PC-3 (cell line): ENCODE measurements at regions not wholly inside any gene's neighbourhood (a gene's known extent, or its start where the extent isn't known, plus 50 kb on each side); places are given as distances from the start of the nearest gene placed in this dataset.

Source experiments
- ATAC-seq: fragments of 200-7000 bp; cut with Tn5 transposase; 2 replicates; pipeline ENCODE4 v1.9.1; 2020; ENCODE audit warnings: mild to moderate bottlenecking, moderate library complexity
- BruUV-seq: library from RNA; stranded (reverse); fragments of 400-500 nt; replicated peaks from 2 replicates; lab custom pipeline; 2021; lab: Mats Ljungman, UMichigan
- CTCF ChIA-PET: fragments of 300-600 bp; sonication (Branson Sonifier 250); formaldehyde crosslinking; loops from one replicate; lab custom pipeline; 2022; ENCODE audit warnings: antibody characterized with exemption; lab: Charles Lee
- POLR2A ChIA-PET: fragments of 300-600 bp; sonication (Branson Sonifier 250); formaldehyde crosslinking; loops from one replicate; lab custom pipeline; 2022; ENCODE audit warnings: antibody characterized with exemption; ENCODE audit not compliant: unreplicated experiment; lab: Charles Lee
- DNase-seq: peaks from one replicate; pipeline ENCODE4 v3.0.0-alpha.2; 2015
- H2AFZ ChIP-seq: fragments of 300-600 bp; sonication (generic); 2 replicates; pipeline ENCODE4 v1.6.0; 2016; ENCODE audit warnings: antibody characterized with exemption, low read length
- H3F3A ChIP-seq: fragments of 300-600 bp; sonication (generic); one replicate; pipeline ENCODE4 v1.6.0; 2017; ENCODE audit warnings: antibody characterized with exemption, low read length, control low read depth, mild to moderate bottlenecking; ENCODE audit not compliant: unreplicated experiment
- H3K27ac ChIP-seq: fragments of 300-600 bp; sonication (generic); 2 replicates; pipeline ENCODE4 v1.5.1; 2016; ENCODE audit warnings: mild to moderate bottlenecking, low read length
- H3K27me3 ChIP-seq: fragments of 300-600 bp; sonication (generic); 2 replicates; pipeline ENCODE4 v1.6.1; 2016; ENCODE audit warnings: low read length, mixed read lengths
- H3K36me3 ChIP-seq: fragments of 300-600 bp; sonication (generic); 2 replicates; pipeline ENCODE4 v1.6.1; 2016; ENCODE audit warnings: low read depth, mixed run types, low read length, mixed read lengths
- H3K4me1 ChIP-seq: fragments of 300-600 bp; sonication (generic); 2 replicates; pipeline ENCODE4 v1.5.1; 2016; ENCODE audit warnings: low read length; ENCODE audit not compliant: insufficient read depth
- H3K4me2 ChIP-seq: fragments of 300-600 bp; sonication (generic); 2 replicates; pipeline ENCODE4 v1.6.0; 2016; ENCODE audit warnings: low read length
- H3K4me3 ChIP-seq: fragments of 300-600 bp; sonication (generic); 2 replicates; pipeline ENCODE4 v1.5.1; 2016; ENCODE audit warnings: mild to moderate bottlenecking, low read length, mixed read lengths
- H3K79me2 ChIP-seq: fragments of 300-600 bp; sonication (generic); 2 replicates; pipeline ENCODE4 v1.6.1; 2017; ENCODE audit warnings: low read length, mixed read lengths
- H3K9ac ChIP-seq: fragments of 300-600 bp; sonication (generic); 2 replicates; pipeline ENCODE4 v1.6.0; 2016; ENCODE audit warnings: mild to moderate bottlenecking, low read length
- H3K9me2 ChIP-seq: fragments of 300-600 bp; sonication (generic); replicated peaks from 2 replicates; pipeline ENCODE4 v1.6.1; 2016; ENCODE audit warnings: mixed run types, low read length, mixed read lengths
- H3K9me3 ChIP-seq: fragments of 300-600 bp; sonication (generic); 2 replicates; pipeline ENCODE4 v1.6.1; 2016; ENCODE audit warnings: low read length, mixed read lengths
- H4K20me1 ChIP-seq: fragments of 300-600 bp; sonication (generic); 2 replicates; pipeline ENCODE4 v1.6.1; 2016; ENCODE audit warnings: low read length, mixed read lengths
- CTCF ChIP-seq: fragments of 300-600 bp; sonication (generic); conservative IDR thresholded peaks from 2 replicates; pipeline ENCODE4 v1.5.1; 2017; ENCODE audit warnings: antibody characterized with exemption, low read depth, mild to moderate bottlenecking, low read length
- EZH2 ChIP-seq: fragments of 300-600 bp; sonication (generic); IDR thresholded peaks from one replicate; pipeline ENCODE4 v1.6.1; 2017; ENCODE audit warnings: antibody characterized with exemption, mild to moderate bottlenecking, low read length; ENCODE audit not compliant: unreplicated experiment
- EZH2phosphoT487 ChIP-seq: fragments of 300-600 bp; sonication (generic); IDR thresholded peaks from 2 replicates; pipeline ENCODE4 v1.6.1; 2018; ENCODE audit warnings: mild to moderate bottlenecking, antibody characterized with exemption, low read length, borderline replicate concordance
- intact Hi-C: fragments of 100-400 bp; cut with micrococcal nuclease; formaldehyde crosslinking; loops from 2 replicates; pipeline ENCODE4 v1.9.0; 2023

GRCh38 chr20:5416086-5416485 lies 99.3 kb upstream of the PROKR2 start:
- Histone ChIP-seq H3K9me3 (no peaks in the 10 kb centered on the region), H3F3A (no peaks in the 10 kb centered on the region), H2AFZ (no peak overlapping the region), H3K27ac (no peak overlapping the region), H3K27me3 (peaks cover 73% of the 10 kb centered on the region), H3K79me2 (no peaks in the 10 kb centered on the region), H4K20me1 (no peaks in the 10 kb centered on the region), H3K36me3 (no peaks in the 10 kb centered on the region), H3K4me1 (no peaks in the 10 kb centered on the region), H3K4me2 (no peak overlapping the region), H3K9ac (no peak overlapping the region), H3K9me2 (no peaks in the 10 kb centered on the region), H3K4me3 (no peak overlapping the region)
- intact Hi-C loops: no loop called here
- CTCF ChIA-PET: no interaction called here
- TF ChIP-seq EZH2 (no peak), CTCF (no peak), EZH2phosphoT487 (no peak)
- ATAC-seq: no peak
- BruUV-seq: no TSS peak
- POLR2A ChIA-PET: no interaction called here
- no peak for DNase-seq

GRCh38 chr20:5413394-5413793 lies 96.6 kb upstream of the PROKR2 start:
- no peak for ATAC-seq
- no TSS peak for BruUV-seq
- Histone ChIP-seq H3K4me1 (no peaks in the 10 kb centered on the region), H4K20me1 (no peaks in the 10 kb centered on the region), H3K27me3 (peaks cover 88% of the 10 kb centered on the region), H3K9ac (no peak overlapping the region), H3K79me2 (no peaks in the 10 kb centered on the region), H3K4me3 (no peak overlapping the region), H3F3A (no peaks in the 10 kb centered on the region), H3K36me3 (no peaks in the 10 kb centered on the region), H3K9me3 (no peaks in the 10 kb centered on the region), H3K4me2 (no peak overlapping the region), H2AFZ (no peak overlapping the region), H3K9me2 (no peaks in the 10 kb centered on the region), H3K27ac (no peak overlapping the region)
- POLR2A ChIA-PET: no interaction called here
- intact Hi-C loops: no loop called here
- no peak for TF ChIP-seq CTCF
- no peak for TF ChIP-seq EZH2
- no peak for TF ChIP-seq EZH2phosphoT487
- no peak for DNase-seq
- CTCF ChIA-PET: no interaction called here

- no peak for TF ChIP-seq EZH2phosphoT487
- TF ChIP-seq CTCF: no peak
- no peak for TF ChIP-seq EZH2
- H3K27me3 ChIP-seq: peaks cover 98% of the 10 kb centered on the region
- no peaks in the 10 kb centered on the region for H3K36me3 ChIP-seq
- 0 out of 2 replicates have a peak, but pooled peaks cover 3% of the 10 kb centered on the region for H4K20me1 ChIP-seq
- H3K4me3 ChIP-seq: no peak overlapping the region
- ChIA-PET POLR2A (no interaction called here), CTCF (no interaction called here)
- H3K4me1 ChIP-seq: no peaks in the 10 kb centered on the region
- ATAC-seq: no peak
- no peak overlapping the region for H3K27ac ChIP-seq
- no peaks in the 10 kb centered on the region for H3K79me2 ChIP-seq
- H3K9ac ChIP-seq: no peak overlapping the region
- H2AFZ ChIP-seq: no peak overlapping the region
- H3K9me2 ChIP-seq: no peaks in the 10 kb centered on the region
- BruUV-seq: no TSS peak
- no peaks in the 10 kb centered on the region for H3F3A ChIP-seq
- DNase-seq: no peak
- intact Hi-C loops: no loop called here
- H3K9me3 ChIP-seq: no peaks in the 10 kb centered on the region
- no peak overlapping the region for H3K4me2 ChIP-seq
These were observed 93.7 kb upstream of the PROKR2 start for GRCh38 chr20:5410470-5410869.
